Epithelial cell of proximal tubule (primary cell): ENCODE measurements at regions not wholly inside any gene's neighbourhood (a gene's known extent, or its start where the extent isn't known, plus 50 kb on each side); places are given as distances from the start of the nearest gene placed in this dataset.

Experiments
- DNase-seq: peaks from one replicate; pipeline ENCODE4 v3.0.0-alpha.2; 2011; ENCODE audit warnings: low read depth
- H3K4me3 ChIP-seq: 2 replicates; pipeline ENCODE4 v1.5.1; 2011; ENCODE audit warnings: low read depth, mild to moderate bottlenecking, low read length
- TF ChIP-seq, protein P1 (sequence below): conservative IDR thresholded peaks from 2 replicates; pipeline ENCODE4 v1.5.1; 2012; ENCODE audit warnings: low read depth, mild to moderate bottlenecking, low read length

DNA sequence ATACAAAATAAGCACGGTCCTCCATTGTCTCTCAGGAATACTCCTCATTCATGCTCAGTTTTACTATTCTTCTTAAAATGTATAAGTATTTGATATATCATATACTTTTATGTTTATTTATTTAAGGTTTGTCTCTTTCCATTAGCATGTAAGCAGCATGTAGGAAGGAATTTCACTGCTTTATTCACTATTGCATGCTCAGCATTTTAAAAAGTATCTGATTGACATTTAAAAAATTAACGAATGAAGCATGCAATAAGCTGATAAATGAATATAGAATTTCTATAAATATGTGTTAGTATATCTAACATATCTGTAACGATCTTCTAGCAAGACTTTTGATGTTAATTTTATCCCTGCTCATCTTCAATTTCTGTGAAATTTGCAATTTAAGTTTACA, 402.7 kb upstream of the BRINP3 start:
- TF ChIP-seq, protein P1, sequence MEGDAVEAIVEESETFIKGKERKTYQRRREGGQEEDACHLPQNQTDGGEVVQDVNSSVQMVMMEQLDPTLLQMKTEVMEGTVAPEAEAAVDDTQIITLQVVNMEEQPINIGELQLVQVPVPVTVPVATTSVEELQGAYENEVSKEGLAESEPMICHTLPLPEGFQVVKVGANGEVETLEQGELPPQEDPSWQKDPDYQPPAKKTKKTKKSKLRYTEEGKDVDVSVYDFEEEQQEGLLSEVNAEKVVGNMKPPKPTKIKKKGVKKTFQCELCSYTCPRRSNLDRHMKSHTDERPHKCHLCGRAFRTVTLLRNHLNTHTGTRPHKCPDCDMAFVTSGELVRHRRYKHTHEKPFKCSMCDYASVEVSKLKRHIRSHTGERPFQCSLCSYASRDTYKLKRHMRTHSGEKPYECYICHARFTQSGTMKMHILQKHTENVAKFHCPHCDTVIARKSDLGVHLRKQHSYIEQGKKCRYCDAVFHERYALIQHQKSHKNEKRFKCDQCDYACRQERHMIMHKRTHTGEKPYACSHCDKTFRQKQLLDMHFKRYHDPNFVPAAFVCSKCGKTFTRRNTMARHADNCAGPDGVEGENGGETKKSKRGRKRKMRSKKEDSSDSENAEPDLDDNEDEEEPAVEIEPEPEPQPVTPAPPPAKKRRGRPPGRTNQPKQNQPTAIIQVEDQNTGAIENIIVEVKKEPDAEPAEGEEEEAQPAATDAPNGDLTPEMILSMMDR: no peak
- no peak for DNase-seq

DNA sequence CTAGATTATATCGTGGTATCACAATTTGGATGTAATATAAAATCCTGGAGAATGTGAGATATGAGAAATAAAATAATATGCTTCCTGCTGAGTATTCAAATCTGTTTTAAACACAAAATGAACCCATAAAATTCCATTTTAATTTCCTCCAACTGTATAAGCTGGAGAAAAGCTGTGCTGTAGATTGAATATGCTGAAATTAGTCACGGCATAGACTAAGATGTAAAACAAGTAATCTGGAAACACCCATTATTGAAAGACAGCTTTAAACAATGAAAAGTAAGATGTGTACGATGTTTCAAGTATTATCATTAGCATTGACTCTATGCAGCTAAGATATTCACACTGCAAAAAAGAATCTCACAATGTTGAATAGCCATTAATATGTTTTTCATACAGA, 403.4 kb upstream of the BRINP3 start:
- TF ChIP-seq, protein P1: no peak
- no peak for DNase-seq
- H3K4me3 ChIP-seq: no peak overlapping the region

More for the DNA sequence above, 402.7 kb upstream of the BRINP3 start:
- H3K4me3 ChIP-seq: no peak overlapping the region

DNA sequence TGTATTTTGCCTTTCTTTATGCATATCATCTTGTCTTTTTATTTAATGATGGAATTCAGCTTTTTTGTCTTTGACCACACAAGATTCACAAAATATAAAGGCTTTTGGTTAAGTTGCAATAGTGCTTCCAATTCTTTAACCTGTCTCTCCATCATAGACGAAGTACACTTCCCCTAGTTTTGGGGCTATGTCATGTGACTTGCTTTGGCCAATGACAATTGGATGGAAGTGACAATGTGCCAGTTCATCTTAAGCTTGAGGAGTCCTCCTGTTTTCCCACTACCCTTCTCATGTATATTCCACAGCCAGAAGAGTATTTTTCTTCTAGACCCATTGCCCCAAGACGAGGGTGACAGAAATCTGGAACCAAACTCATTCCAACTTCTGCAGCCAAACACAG, 419.6 kb upstream of the BRINP3 start:
- no peak for DNase-seq
- no peak overlapping the region for H3K4me3 ChIP-seq
- TF ChIP-seq, protein P1: no peak

DNA sequence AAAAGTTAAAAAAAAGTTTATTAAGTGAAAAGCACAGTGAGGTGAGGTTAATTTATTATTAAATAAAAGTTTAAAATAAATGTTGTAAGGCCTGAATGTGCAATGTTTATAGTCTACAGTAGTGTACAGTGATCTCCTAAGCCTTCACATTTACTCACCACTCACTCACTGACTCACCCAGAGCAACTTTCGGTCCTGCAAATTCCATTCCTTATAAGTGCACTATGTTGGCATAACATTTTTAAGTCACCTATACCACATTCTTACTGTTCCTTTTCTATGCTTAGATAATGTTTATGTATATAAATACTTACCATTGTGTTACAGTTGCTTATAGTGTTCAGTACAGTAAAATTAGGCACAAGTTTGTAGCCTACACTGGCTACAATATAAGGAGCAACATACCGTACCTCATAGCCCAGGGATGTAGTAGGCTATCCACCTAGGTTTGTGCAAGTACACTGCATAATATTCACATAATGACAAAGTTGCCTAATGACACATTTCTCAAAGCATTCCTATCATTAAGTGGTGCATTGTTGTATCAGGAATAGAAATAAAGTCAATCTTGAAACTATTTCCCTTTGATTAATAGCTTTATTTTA, 426.5 kb upstream of the BRINP3 start:
- no peak overlapping the region for H3K4me3 ChIP-seq
- TF ChIP-seq, protein P1: no peak
- DNase-seq: no peak

DNA sequence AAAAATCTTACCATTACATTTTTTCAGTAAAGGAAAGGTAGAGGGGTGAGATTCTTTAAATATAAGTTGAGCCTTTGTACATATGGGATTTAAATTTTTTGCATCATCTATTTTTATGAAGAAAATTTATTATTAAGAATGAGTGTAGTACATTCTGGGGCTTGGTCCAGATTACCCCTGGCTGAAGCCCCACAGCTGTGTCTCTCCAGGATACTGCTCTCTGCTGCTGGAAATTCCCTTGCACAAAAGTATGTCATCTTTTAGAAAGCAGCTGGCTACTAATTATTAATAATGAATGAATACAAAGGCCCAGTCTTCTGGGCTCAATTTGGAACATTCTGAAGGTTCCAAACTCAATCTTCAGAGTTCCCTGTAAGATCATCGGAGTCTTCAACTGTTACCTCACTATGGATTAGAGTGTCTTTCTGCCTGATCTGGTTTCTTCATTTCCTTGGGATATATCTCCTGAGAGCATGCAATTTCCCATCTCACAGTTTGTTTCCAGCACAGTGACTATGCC, 428.6 kb upstream of the BRINP3 start:
- no peak for DNase-seq
- TF ChIP-seq, protein P1: no peak
- no peak overlapping the region for H3K4me3 ChIP-seq

DNA sequence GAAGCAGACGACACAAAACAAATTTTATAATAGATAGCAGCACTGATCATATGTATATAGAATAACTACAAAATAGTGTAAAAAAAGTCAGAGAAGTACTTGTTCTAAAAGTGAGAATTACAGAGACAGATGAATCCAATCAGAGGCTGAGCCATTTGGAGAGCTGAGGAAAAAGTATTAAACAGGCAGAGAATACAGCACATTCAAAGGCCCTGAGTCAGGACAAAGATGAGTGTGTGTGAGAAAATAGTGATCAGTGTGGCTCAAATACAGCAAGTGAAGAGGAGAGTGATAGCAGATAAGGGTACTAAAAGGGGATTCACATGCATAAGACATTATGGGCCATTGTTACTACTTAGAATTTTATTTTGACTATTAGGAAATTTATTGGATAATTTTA, 430.6 kb upstream of the BRINP3 start:
- no peak for DNase-seq
- H3K4me3 ChIP-seq: no peak overlapping the region
- TF ChIP-seq, protein P1: no peak

DNA sequence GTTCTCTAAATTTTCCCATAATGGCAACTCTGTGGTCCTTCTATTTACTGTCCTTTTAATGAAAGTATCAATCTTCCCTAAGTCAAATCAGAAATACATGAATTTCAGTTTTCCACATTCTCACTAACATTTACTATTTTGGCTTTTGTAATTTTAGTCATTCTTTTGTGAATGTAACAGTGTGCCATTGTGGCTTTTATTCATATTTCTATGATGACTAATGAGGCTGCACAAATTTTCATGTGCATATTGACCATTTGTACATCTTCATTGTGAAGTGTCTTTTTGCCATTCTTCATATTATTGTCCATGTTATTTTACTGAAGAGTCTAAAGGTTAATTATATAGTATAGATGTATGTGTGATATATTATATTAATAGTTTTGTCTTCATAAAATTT, 431.0 kb upstream of the BRINP3 start:
- DNase-seq: no peak
- TF ChIP-seq, protein P1: no peak
- no peak overlapping the region for H3K4me3 ChIP-seq
